ENCODE measurements at regions not wholly inside any gene's neighbourhood (a gene's known extent, or its start where the extent isn't known, plus 50 kb on each side); places are given as distances from the start of the nearest gene placed in this dataset.

DNA sequence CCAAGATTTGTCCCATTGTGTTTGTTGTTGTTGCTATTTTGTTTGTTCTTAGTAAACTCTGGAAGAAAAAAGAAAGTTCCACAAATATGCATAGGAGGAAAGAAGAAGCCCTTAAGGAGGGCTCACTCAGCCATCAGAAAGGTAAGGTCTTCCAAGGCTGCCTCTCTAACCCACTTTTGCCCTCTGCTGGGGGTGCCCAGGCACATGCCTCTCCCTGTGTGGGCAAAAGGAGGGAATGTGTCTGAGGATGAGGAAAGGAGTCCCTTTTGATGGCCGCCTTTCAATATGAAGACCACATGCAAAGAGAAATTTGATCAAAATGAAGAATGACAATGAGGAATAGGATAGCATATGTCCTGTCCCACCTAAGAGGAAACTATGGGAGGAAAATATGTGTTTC, 248.2 kb upstream of the POU3F2 start:
- Mint-ChIP-seq H3K4me3 (no peak overlapping the region), H3K27me3 (no peaks in the 10 kb centered on the region), H3K9me3 (no peaks in the 10 kb centered on the region), H3K4me1 (no peaks in the 10 kb centered on the region), H3K36me3 (ENCODE audit: low read depth) (no peaks in the 10 kb centered on the region), H3K27ac (no peak overlapping the region)
- ATAC-seq (no peak), DNase-seq (no peak)

DNA sequence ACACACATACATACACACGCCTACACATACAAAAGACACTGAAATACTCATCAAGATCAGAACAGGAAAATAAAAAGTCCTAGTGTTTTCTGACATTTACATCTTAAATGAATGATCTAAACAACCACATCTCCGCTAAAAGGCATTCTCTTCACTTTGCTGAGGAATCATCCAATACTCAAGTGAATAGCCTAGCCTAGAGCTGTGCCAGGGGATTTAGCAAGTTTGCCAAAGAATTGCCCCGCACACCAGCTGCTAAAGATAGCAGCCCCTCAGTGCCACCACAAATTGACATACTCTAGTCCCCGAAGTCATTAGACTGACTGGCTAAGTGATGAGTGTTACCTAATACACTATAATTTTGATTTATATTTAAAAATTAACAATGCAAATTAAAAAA, 246.8 kb upstream of the POU3F2 start:
- no peak overlapping the region for H3K27ac Mint-ChIP-seq
- no peaks in the 10 kb centered on the region for H3K9me3 Mint-ChIP-seq
- ATAC-seq, result no peak
- no peak overlapping the region for H3K4me3 Mint-ChIP-seq
- no peak for DNase-seq
- no peaks in the 10 kb centered on the region for H3K36me3 Mint-ChIP-seq (ENCODE audit: low read depth)
- no peaks in the 10 kb centered on the region for H3K27me3 Mint-ChIP-seq
- no peaks in the 10 kb centered on the region for H3K4me1 Mint-ChIP-seq

DNA sequence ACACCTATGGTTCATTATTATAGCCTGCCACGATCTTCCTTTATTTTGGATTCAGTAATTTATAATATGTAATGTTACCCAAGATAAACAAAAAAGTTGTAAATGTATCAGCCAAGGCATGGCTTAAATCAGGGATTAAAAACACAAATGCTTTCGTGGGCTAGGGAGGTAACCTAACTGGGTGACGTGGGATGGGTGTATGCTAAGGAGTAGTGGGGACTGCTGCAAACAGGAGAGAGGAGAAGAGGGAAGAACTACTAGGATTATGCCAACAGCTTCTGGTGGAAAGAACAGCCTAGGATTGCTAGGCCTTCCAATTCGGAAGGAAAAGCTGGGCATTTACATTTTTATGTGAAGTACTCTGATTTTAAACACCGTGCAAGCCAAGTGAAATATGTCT, 244.8 kb upstream of the POU3F2 start:
- DNase-seq (no peak), ATAC-seq (no peak)
- Mint-ChIP-seq H3K36me3 (ENCODE audit: low read depth) (no peaks in the 10 kb centered on the region), H3K27ac (no peak overlapping the region), H3K4me1 (no peaks in the 10 kb centered on the region), H3K9me3 (no peaks in the 10 kb centered on the region), H3K27me3 (no peaks in the 10 kb centered on the region), H3K4me3 (no peak overlapping the region)

DNA sequence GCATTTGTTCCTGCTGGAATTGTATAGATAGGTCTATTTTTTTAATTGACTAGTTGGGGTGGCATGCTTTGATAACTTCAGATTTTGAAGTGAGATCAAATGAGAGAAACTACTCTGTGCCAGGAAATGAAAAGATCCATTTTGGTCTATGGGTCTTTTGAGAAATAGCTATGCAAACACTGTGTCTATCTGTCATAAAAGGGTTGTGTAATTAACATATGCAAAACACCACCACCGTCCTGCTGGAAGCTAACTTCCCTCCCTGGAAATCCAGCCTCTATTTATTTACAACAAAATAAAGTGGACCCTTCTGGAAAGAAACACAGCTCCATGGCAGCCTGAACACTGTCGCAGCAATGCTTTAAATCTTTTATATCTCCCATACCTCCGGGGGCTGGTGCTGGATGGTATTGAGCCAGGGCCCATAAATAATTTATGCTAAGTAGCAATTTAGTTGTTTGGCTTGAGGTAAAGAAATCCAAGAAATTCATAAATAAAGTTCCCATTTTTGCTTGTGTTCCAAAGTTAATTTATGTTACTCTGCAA, 244.2 kb upstream of the POU3F2 start:
- Mint-ChIP-seq H3K27me3 (no peaks in the 10 kb centered on the region), H3K4me3 (no peak overlapping the region), H3K9me3 (no peaks in the 10 kb centered on the region), H3K4me1 (no peaks in the 10 kb centered on the region), H3K36me3 (ENCODE audit: low read depth) (no peaks in the 10 kb centered on the region), H3K27ac (no peak overlapping the region)
- ATAC-seq (no peak), DNase-seq (no peak)

DNA sequence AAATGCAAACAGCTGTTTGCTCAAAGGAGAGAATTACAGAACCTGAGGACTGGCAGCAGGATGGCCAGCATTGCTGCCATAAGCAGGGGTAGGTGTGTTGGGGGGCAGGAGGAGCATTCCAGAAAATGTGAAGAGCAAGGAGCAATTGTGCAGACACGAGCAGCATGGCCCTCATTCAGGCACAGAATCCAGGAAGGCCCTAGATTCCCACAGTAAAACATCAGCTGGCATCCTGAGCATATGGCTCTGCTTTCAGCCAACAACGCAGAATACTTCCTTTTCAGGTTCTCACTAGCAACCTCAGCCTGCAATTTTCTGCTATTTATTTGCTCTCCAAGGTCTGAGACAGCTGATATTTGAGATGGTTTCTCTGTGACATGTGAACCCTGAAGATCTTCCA, 243.4 kb upstream of the POU3F2 start:
- ATAC-seq (no peak), DNase-seq (no peak)
- H3K27ac Mint-ChIP-seq, result no peak overlapping the region
- no peaks in the 10 kb centered on the region for H3K4me1 Mint-ChIP-seq
- no peak overlapping the region for H3K4me3 Mint-ChIP-seq
- H3K36me3 Mint-ChIP-seq (ENCODE audit: low read depth), result no peaks in the 10 kb centered on the region
- H3K27me3 Mint-ChIP-seq, result no peaks in the 10 kb centered on the region
- no peaks in the 10 kb centered on the region for H3K9me3 Mint-ChIP-seq

DNA sequence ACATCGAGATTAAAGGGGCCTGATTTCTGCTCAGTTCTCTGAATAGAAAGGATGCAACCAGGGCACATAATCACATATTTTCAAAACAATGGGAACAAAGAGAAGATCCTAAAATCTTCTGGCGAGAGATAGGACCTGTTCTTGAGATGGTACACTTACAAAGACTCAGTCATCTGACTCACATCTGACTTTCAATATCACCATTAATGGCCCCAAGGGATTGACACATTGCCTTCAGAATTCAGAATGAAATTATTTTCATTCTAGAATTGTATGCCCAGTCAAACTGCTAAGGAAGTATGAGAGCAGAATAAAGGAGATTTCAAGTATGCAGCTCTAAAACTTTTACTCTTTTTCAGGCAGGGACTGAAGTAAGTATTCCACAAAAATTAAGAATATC, 240.7 kb upstream of the POU3F2 start:
- Mint-ChIP-seq H3K36me3 (ENCODE audit: low read depth) (no peaks in the 10 kb centered on the region), H3K27ac (no peak overlapping the region), H3K4me1 (no peaks in the 10 kb centered on the region), H3K9me3 (no peaks in the 10 kb centered on the region), H3K4me3 (no peak overlapping the region), H3K27me3 (no peaks in the 10 kb centered on the region)
- ATAC-seq (no peak), DNase-seq (no peak)

DNA sequence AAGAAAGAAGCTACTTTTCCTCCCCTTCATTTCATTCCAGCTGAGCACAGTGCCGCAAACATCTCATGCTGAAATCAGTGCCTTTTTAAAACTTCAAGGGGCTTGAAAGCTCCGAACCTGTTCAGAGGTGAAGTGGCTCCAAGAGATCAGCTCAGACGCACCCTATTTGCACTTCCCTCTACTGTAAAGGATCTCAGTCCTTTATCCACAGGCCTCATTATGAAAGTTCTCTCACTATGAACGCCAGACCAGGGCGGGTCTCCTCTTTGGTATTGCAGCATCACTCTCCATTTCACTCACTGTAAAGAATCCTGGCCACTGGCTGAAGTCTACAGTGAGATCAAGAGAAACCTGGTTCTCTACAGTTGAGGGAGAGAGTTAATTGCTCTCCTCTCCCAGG, 232.7 kb upstream of the POU3F2 start:
- no peak overlapping the region for H3K27ac Mint-ChIP-seq

DNA sequence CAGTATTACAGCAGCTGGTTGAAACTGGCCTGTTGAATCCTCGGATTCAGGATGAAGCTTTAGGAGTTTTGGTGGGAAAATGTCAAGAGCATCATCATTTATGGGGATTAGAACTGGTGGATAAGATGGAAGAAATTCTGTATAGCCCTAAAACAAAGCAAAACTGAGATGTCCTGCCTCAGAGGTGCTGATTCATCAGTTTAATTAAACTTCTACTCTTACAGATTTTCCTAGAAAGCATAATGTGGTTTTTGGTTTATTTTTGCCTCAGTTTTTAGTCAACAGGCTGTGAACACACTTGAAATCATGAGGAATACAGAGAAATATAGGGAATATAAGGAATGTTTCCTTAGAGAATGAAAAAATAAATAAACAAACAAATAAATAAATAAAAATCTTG, 228.7 kb upstream of the POU3F2 start:
- no peaks in the 10 kb centered on the region for H3K36me3 Mint-ChIP-seq (ENCODE audit: low read depth)
- no peak overlapping the region for H3K4me3 Mint-ChIP-seq
- H3K27me3 Mint-ChIP-seq, result no peaks in the 10 kb centered on the region

More for the DNA sequence above, 232.7 kb upstream of the POU3F2 start:
- H3K27me3 Mint-ChIP-seq, result no peaks in the 10 kb centered on the region
- no peak overlapping the region for H3K4me3 Mint-ChIP-seq
- H3K9me3 Mint-ChIP-seq, result no peaks in the 10 kb centered on the region
- no peaks in the 10 kb centered on the region for H3K4me1 Mint-ChIP-seq
- no peak for DNase-seq
- no peak for ATAC-seq
- H3K36me3 Mint-ChIP-seq (ENCODE audit: low read depth), result no peaks in the 10 kb centered on the region

DNA sequence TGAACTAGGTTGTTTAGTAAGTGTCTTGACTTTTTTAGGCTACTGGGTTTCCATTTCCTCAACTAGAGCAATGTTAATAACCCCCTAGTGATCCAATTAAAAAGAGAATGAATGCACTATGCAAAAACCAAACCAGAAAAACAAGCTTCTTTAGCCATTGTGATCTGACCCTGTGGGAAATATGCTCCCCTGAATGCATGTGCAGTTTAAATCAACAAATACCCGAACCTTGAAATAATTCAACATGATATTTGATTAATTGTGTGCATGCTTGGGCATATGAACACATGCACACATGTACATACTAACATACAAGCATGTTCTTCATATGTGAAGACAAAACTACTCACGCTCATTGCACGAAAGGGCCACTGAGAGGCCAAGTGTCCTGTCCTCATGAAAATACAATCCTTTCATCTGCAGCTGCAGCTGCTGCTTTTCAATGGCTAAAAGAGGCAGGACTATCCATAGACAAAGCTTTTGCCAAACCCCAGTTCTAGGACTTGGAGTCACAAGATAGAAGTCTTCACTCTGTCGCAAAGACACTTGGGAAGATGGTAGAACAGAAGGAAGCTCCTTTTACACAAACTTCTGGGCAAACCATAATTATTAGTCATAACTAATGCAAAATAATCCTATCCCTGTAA, 207.1 kb upstream of the POU3F2 start:
- no peak overlapping the region for H3K4me3 Mint-ChIP-seq
- H3K9me3 Mint-ChIP-seq, result no peaks in the 10 kb centered on the region
- ATAC-seq (no peak), DNase-seq (no peak)
- H3K27me3 Mint-ChIP-seq, result no peaks in the 10 kb centered on the region
- H3K4me1 Mint-ChIP-seq, result no peaks in the 10 kb centered on the region
- no peak overlapping the region for H3K27ac Mint-ChIP-seq
- no peaks in the 10 kb centered on the region for H3K36me3 Mint-ChIP-seq (ENCODE audit: low read depth)

More for the DNA sequence above, 228.7 kb upstream of the POU3F2 start:
- Mint-ChIP-seq H3K9me3 (no peaks in the 10 kb centered on the region), H3K4me1 (no peaks in the 10 kb centered on the region), H3K27ac (no peak overlapping the region)
- DNase-seq, result no peak
- ATAC-seq, result no peak

DNA sequence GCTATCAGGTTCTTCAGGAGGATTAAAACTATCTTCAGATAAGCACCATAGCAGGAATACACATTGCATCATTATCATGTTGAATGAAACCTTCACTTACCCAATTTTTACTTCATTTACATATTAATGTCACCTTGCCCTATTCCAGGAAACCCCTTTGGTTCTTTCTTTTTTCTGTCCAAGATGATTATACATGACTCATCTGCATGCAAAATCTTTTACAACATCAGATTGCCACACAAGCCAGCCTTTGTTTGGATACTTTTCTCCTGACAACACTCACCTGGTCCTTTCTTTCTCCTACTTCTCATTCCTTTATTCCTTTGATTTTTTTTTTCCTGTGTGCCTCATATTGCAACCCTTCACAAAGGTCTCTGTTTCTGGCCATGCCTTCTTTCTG, 200.5 kb upstream of the POU3F2 start:
- H3K27ac Mint-ChIP-seq, result no peak overlapping the region
- DNase-seq (no peak), ATAC-seq (no peak)
- H3K27me3 Mint-ChIP-seq, result peaks cover 5% of the 10 kb centered on the region
- H3K36me3 Mint-ChIP-seq (ENCODE audit: low read depth), result no peaks in the 10 kb centered on the region
- no peaks in the 10 kb centered on the region for H3K9me3 Mint-ChIP-seq
- no peak overlapping the region for H3K4me3 Mint-ChIP-seq
- no peaks in the 10 kb centered on the region for H3K4me1 Mint-ChIP-seq

DNA sequence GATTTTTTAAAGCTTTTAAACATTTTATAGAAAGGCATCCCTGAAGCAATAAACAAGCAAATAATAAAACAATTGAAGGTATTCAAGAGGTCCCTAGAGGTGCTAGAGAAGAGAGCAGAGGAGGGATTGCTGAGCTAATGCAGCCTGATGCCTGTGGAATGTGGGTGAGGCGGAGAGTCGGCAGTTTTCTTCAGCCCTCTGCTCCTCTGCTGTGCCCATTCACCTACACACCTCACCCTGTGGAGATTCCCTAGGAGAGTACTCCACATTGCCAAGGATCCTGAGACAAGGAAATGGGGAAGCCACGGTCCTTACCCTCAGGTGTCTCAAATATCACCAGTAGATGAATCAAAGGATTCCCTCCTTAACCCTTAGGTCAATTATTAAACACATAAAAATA, 199.8 kb upstream of the POU3F2 start:
- no peaks in the 10 kb centered on the region for H3K9me3 Mint-ChIP-seq
- H3K4me1 Mint-ChIP-seq, result no peaks in the 10 kb centered on the region
- H3K27ac Mint-ChIP-seq, result no peak overlapping the region
- ATAC-seq (no peak), DNase-seq (no peak)
- H3K4me3 Mint-ChIP-seq, result no peak overlapping the region
- no peaks in the 10 kb centered on the region for H3K36me3 Mint-ChIP-seq (ENCODE audit: low read depth)
- H3K27me3 Mint-ChIP-seq, result peaks cover 5% of the 10 kb centered on the region

DNA sequence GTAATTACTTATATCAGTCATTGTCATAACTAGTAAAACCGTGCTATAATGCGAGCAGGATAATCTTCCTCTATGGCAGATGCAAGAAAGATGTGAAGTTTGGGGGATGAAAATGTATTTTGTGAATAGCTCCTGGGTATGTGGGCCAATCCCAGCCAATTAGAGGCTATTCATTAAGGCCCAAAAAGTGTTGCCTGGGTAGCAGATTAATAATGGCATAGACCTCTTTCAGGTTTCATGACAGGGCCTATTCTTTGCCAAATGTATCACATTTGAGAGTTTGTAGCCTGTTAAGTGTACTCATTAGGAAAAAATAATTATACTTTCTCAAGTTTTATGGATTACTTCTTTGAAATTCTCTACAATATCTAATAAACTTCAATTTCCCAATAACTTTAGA, 199.2 kb upstream of the POU3F2 start:
- Mint-ChIP-seq H3K9me3 (no peaks in the 10 kb centered on the region), H3K27me3 (peaks cover 5% of the 10 kb centered on the region), H3K4me3 (no peak overlapping the region), H3K27ac (no peak overlapping the region), H3K4me1 (no peaks in the 10 kb centered on the region), H3K36me3 (ENCODE audit: low read depth) (no peaks in the 10 kb centered on the region)
- ATAC-seq, result no peak
- no peak for DNase-seq

DNA sequence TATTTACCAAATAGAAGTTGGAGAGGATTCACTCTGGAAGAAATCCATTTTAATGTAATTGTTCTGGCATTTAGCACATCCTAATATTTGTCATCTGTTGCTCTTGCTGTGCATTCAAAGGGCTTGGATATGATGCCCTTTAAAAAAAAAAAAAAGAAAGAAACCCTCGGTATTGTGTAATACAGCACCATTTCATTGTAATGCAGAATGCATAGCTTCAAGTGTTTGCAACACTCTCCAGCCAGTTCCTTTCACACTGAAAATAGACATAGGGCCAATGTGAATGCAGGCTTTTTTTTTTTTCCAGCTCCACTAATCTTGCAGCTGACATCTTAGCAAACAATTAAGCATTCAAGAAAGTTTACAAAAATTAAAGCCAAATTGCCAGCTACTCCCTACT, 197.4 kb upstream of the POU3F2 start:
- Mint-ChIP-seq H3K4me1 (no peaks in the 10 kb centered on the region), H3K4me3 (no peak overlapping the region), H3K27ac (no peak overlapping the region), H3K27me3 (peaks cover 5% of the 10 kb centered on the region), H3K36me3 (ENCODE audit: low read depth) (no peaks in the 10 kb centered on the region), H3K9me3 (no peaks in the 10 kb centered on the region)
- ATAC-seq (no peak), DNase-seq (no peak)

DNA sequence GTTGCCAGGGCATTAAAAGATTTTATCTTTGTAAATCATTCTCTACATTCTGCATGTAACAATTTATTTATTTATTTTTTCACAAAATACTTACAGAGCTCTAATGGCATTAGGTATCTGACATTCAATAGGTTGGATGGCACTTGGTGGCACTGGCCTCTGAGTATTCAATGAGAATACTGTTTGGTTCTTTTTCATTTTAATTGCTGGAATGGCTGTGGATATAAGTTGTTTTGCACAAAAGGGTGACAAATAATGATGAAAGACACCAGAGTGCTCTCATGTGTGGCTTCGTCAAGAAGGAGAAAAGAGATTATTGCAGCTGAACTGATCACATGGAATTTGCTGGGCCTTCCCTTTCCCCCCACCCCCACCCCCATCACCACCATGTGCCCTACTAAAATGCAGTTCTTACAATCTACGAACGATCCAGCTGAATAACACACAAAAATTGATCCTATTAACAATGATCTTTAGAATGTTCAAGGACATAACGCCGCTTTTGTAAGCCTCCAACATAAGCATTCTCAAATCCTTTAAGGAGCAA, 195.2 kb upstream of the POU3F2 start:
- no peak for ATAC-seq
- Mint-ChIP-seq H3K4me3 (no peak overlapping the region), H3K27me3 (peaks cover 5% of the 10 kb centered on the region), H3K4me1 (no peaks in the 10 kb centered on the region), H3K27ac (no peak overlapping the region), H3K9me3 (no peaks in the 10 kb centered on the region), H3K36me3 (ENCODE audit: low read depth) (no peaks in the 10 kb centered on the region)
- DNase-seq, result no peak

DNA sequence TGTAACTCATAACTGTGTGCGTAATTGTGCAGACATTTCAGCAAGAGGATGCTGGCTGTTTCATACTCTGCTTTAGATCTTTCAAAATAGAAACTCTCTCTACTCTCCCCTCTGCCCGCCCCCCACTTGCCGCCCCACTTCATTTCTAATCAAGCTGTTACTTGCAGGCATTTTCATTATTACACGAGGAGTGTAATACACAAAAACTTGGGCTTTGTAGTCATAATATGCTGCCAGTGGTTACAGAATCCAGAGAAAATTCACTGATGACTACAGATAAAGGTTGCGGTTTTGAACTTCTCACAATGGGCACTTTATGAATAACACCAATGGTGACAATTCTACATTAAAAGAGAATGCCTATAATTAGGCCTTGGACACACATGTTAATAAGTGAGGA, 194.0 kb upstream of the POU3F2 start:
- H3K27ac Mint-ChIP-seq, result no peak overlapping the region
- H3K27me3 Mint-ChIP-seq, result peaks cover 5% of the 10 kb centered on the region
- DNase-seq (no peak), ATAC-seq (no peak)
- H3K4me3 Mint-ChIP-seq, result no peak overlapping the region
- H3K4me1 Mint-ChIP-seq, result no peaks in the 10 kb centered on the region
- no peaks in the 10 kb centered on the region for H3K9me3 Mint-ChIP-seq
- H3K36me3 Mint-ChIP-seq (ENCODE audit: low read depth), result no peaks in the 10 kb centered on the region

Measured in activated naive CD8-positive, alpha-beta T cell treated with anti-CD3 and anti-CD28 coated beads, Interleukin-2, amount 50 U/mL, for 24 hours (primary cell).